ENCODE measurements at regions not wholly inside any gene's neighbourhood (a gene's known extent, or its start where the extent isn't known, plus 50 kb on each side); places are given as distances from the start of the nearest gene placed in this dataset.
"Not testable (repeated sequence)": the region's sequence is repeated elsewhere in the genome, so short reads cannot be mapped to it uniquely, and the experiment has no call there.

DNA sequence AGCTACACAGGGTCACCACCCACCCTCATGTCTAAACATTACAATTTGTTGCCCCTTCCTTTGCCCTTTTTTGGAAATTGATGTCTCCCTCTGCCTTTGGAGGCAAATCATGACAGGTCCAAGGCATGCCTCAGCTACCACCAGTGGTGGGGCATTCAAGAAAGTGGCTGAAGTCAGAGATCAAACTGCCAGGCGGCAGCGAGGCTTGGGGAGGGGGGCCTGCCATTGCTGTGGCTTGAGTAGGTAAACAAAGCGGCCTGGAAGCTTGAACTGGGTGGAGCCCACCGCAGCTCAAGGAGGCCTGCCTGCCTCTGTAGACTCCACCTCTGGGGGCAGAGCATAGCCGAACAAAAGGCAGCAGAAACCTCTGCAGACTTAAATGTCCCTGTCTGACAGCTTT is 152.0 kb upstream of the ATP2B2 start:
- not testable (repeated sequence) for DNase-seq (ENCODE audit: low read depth, low spot score)

DNA sequence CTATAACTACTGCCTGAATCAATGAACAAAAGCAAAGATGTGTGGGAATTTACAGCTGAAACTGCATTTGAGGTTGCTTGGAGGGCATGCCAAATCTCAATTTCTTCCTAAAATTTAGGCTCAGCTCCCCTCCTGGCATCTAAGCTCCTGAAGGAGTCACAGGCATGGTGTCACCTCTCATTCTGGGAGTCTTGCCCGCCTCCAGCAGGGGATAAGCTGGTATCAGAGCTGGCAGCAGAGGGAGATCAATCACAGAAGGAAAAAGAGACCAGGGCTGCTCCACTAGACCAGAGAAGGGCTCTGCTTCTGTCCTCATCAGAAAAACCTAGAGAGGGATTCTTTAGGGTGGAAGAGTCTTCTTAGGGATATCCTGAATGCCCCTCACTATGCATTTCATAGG is 150.4 kb upstream of the SLC6A11 start:
- no peak for DNase-seq (ENCODE audit: low read depth, low spot score)

DNA sequence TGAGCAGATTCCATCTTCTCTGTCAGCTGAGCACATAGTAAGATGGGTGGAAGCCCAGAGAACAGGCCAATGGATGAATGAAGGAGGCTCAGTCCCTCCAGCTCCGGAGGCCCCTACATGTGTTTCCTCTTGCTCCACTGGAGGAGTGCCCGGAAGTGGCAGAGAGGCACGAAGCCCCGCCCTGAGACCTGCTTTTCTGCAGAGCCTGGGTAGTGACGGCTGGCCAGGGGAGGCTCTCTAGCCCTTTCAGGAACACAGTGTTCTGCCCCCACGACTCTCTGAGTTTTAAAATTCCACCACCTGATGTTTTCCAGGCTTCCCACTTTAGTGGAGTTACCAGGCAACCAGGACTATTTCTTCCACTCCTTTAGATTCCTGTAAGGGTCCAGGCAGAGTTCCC is 149.4 kb upstream of the SLC6A11 start:
- no peak for DNase-seq (ENCODE audit: low read depth, low spot score)

DNA sequence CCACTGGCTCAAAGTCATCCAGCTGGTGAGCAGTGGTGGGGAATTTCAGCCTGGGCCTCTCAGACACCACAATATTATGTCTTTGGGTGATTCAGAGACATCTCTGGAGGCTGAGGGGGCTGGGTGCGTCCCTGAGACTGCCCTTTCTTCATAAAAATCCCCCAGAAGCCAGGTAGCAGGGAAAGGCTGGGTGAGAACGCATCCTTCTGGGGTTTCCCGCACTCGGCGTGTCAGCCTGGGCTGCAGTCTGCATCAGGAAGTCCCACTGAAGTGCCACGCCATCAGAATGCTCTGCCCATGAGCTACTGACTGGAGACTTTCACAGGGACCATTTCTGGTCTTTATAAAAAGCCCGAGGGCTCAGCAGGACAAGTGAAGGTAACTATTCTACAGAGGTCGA is 148.8 kb upstream of the SLC6A11 start:
- no peak for DNase-seq (ENCODE audit: low read depth, low spot score)

DNA sequence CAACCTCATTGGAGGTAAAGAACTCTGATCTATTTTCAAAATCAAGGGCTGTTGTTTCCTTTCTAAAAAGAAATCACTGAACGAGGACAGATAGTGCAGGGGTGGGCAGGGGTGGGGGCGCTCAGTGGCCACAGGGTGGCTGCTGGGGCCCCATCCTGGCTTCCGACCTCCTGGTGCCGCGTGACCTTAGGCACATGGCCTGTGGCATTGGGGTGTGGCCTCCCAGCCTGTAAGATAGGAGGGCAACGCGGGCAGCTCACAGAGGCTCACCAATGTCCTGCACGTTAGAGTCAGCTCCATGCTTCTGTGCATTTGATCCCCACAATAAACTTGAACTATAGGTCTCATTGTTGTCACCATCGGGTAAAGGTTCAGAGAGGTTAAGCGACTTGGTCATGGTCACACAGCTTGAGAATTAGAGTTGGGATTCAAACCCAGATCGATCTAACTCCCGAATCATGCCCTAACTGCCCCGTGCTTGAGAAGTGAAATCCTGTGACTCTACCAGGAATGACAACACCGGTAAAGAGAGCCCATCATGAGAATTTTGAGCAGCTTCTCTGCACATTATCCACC is 148.0 kb upstream of the SLC6A11 start:
- no peak for DNase-seq (ENCODE audit: low read depth, low spot score)

DNA sequence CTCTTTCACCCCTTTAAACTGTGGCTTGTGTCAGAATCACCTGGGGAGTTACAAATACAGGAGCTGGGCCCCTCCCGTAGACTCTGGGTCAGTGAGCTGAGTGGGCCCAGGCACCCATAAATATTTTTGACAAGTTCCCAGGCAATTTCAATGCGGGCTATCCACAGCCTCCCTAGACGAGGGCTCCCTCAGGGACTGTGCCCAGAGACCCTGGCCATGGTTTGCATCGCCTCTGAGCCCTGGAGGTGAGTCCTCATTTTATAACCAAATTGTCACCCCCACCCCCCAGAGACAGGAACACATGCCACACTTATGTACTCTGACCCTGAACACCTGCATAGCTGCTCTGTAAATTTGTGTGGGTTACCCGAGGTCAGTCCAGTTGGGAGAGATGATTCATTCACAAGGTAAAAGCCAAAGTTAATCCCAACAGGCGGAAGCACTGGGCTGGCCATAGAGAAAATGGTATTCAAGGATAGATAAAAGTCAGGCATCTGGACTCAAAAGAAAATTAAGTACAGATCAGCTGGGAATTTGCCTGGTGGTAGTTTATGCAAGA is 146.5 kb upstream of the SLC6A11 start:
- DNase-seq (ENCODE audit: low read depth, low spot score), result no peak

DNA sequence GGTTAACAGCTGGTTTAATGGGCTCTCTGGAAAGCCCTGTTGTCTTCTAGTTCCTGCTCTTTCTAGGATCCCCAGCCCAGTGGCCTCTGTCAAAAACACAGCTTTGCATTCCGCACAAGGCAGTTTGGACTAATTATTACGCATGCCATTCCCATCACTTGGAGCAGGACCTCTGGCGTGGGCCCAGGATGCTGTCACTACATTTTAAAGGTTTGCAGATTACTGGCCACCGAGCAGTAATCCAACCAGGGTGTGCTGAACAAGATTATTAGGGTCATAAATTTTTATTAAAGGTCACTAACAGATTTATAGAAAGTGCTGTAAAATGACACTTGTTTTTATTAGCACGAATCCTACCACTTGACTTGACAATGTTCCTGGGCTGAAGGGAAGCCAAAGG is 143.6 kb upstream of the SLC6A11 start:
- peak; percentile 53 for DNase-seq (ENCODE audit: low read depth, low spot score)

DNA sequence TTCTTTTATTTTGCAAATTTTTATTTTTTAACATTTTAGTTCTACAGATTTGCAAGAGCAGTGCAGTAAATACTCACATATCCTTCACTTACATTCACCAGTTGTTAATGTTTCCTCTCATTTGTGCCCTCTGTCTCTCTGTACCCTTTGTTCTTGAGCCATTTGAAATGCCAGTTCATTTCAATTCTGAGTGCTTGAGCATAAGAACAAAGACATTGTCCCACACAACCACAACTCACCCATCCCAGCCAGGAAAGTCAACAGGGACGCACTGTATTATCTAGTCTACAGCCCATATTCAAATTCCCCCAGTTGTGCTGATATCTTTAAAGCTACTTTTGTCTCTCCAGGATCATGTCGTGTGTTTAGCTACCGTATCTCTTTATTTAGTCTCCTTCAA is 141.4 kb upstream of the SLC6A11 start:
- DNase-seq (ENCODE audit: low read depth, low spot score), result no peak

DNA sequence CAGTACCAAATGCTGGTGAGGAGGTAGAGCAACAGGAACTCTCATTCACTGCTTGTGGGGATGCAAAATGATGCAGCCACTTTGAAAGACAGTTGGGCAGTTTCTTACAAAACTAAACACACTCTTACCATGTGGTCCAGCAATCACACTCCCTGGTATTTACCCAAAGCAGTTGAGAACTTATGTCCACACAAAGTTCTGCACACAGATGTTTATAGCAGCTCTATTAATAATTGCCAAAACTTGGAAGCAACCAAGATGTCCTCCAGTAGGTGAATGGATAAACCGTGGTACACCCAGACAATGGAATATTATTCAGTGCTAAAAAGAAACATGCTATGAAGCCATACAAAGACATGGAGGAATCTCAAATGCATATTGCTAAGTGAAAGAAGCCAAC is 139.1 kb upstream of the SLC6A11 start:
- no peak for DNase-seq (ENCODE audit: low read depth, low spot score)

DNA sequence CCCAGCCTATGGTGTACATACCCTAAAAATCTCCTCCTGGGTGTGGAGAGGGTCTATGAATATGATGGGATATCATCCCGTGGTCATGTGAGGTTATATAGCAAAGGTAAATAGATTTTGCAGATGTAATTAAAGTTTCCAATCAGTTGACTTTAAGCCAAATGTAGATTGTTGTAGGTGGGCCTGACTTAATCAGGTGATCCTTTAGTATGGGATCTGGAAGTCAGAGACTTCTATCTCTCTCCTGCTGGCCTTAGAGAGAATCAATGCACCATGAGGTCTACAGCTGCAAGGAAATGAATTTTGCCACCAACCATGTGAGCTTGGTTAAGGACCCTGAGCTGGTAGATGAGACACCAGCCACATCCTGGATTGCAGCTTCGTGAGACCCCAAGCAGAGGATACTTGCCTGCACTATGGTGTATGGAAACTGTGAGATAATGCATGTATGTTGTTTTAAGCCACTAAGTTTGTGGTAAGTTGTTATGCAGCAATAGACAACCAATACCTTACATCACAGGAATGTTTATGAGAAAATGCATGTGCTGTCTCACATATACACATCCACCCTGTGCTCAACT is 137.1 kb upstream of the SLC6A11 start:
- DNase-seq (ENCODE audit: low read depth, low spot score), result no peak

DNA sequence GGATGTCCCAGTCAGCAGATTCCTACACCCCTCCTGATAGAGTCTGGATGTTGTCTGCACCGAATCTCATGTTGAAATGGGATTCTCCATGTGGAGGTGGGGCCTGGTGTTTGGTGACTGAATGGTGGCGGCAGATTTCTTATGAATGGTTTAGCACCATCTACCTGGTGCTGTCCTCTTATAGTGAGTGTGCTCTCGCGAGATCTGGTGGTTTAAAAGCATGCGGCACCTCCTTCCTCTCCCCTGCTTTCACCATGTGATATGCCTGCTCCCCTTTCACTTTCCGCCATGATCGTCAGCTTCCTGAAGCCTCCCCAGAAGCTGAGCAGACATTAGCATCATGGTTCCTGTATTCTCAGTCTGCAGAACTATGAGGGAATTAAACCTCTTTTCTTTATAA is 135.2 kb upstream of the SLC6A11 start:
- no peak for DNase-seq (ENCODE audit: low read depth, low spot score)

DNA sequence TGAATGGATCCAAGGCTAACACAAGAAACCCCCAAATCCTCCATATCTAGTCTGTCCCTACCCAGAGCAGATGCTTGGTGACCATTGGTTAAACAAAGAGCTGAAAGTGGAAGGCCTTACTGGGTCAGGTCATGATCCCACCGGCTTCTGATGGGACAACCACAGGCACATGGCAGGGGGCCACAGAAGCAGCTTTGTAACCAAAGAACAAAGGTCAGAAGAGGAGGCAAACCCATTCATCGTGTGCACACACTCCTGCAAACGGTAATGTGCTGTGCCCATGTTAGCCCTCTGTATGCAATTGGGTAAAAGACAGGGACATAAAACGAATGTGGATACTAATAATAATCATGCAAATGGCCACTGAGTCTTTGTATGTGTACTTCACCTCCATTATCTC is 133.3 kb upstream of the SLC6A11 start:
- DNase-seq (ENCODE audit: low read depth, low spot score), result no peak

DNA sequence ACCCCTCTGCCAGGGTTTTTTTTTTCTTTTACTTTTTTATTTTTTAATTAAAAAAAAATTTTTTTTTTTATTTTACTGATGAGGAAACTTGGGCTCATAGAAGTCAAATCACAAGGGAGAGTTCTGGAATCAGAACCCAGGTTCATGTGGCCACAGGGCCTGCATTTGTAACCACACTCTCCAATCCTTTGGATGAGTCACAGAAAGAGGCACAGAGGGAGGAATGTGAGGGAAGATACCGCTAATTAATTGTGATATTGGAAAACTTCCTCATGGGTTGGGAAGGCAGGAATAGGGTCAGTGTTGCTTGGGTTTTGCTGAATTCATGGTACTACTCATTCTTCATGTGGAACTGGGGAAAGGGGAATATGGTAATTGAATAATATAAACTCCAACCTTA is 132.9 kb upstream of the SLC6A11 start:
- DNase-seq (ENCODE audit: low read depth, low spot score), result peak; percentile 23

DNA sequence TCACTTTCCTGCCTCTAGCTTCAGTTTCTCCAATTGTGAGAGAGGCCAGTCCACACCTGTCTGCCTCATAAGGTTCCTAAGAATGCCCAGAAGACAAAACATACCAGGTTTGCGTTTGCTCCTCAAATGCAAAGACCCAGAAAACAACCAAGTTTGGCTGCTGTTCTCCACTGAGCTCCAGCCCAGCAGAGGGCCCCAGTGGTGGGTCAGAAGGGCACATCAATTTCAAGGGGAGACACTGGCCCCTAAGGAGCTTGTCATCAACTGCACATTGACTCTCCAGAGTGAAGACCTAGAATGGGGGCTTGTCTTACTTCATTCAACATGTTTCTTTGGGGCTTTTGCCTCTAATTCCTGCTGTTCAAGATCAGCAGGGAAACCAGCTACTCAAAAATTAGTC is 127.9 kb upstream of the SLC6A11 start:
- no peak for DNase-seq (ENCODE audit: low read depth, low spot score)

DNA sequence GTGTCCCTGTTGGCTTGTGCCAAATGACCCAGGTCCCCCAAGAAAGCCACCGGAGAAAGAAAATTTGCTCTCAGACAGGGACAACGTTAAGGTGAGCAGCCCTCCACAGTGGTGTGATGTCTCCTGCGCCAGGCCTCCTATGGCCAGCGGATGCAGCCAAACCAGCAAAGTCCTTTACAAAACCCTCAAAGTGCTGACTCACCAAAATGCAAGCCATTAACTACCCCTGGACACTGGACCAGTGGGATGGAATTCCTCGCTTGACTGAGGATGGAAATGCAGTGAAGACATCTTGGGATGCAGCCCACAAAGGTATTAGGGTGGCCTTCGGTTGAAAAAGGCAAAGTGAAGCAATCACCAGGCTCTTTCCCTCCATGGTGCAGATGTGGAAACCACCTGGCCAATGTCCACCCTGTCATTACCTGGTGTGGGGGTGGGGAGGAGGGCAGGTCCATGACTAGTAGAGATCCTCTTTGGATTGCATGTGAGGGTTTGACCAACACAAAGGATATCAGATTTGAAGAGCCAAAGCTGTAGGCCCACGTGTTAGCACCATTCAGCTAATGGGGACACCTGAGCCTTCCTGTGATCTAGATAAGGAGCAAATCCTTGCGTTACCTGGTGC is 127.4 kb upstream of the SLC6A11 start:
- DNase-seq (ENCODE audit: low read depth, low spot score), result no peak

DNA sequence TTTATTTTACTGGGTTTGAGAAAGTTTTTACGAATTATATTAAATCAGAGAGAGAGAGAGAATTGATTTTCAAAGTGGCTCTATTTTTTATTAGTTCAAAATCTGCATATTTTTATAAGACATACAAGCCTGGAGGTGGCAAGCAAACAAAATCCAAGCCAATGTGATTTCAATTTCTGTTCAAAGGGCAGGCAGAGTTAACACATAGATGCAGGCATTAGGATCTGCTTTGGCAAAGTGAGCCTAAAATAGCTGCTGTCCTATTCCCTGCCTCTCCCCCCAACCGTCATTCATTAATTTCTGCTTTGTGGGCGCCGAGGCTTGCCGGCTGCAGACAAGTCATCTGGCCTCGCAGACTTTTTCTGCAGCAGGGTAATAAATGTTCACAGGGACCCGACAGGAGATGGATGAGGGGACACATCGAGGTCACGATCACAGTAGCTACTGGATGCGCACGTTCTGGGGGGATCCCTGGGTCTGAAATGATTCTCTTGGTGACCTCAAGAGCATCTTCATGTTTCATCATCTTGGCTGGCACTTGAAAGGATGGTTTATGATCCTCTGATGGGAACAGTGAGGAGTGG is 123.9 kb upstream of the SLC6A11 start:
- DNase-seq (ENCODE audit: low read depth, low spot score), result no peak

DNA sequence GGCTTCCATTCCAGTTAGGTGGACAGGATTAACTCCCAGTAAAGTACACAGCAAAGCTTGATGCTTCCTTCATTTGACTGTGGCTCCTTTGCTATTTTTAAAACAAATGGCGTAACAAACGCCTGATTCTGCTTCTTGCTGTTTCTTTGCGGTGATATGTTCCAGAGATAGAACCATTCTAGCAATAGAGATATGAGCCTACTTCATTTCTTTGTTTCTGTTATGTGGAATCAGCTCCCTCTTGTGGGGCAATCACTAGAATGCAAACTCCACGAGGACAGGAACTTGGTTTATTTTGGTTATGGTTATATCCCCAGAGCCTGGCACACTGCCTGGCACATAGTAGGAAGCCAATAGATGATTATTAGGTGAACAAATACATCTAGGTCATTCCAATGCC is 122.6 kb upstream of the SLC6A11 start:
- peak; percentile 19 for DNase-seq (ENCODE audit: low read depth, low spot score)

DNA sequence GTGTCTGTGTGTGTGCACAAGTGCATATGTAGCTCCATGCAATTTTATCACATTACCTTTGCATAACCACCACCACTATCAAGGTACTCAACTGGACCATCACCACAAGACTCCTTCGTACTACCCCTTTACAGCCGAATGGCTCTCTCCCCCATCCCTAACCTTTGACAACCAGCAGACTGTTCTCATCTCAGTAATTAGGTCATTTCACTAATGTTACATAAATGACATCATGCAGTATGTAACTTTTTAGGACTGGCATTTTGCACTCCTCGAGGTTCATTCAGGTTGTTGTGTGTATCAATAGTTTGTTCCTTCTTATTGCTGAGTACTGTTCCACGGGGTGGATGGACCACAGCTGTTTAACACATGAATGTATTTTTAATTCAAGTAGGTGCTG is 121.8 kb upstream of the SLC6A11 start:
- no peak for DNase-seq (ENCODE audit: low read depth, low spot score)

DNA sequence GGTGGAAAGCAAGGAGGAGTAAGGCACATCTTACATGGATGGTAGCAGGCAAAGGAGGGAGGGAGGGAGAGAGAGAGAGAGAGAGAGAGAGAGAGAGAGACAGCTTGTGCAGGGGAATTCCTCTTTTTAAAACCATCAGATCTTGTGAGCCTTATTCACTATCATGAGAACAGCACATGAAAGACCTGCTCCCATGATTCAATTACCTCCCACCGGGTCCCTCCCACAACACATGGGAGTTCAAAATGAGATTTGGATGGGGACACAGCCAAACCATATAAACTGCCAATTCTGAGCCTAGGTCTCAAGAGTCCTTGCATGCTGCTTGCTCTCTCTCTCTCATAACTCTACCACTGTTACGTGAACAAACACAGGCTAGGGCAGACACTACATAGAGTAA is 120.8 kb upstream of the SLC6A11 start:
- DNase-seq (ENCODE audit: low read depth, low spot score), result not testable (repeated sequence)

DNA sequence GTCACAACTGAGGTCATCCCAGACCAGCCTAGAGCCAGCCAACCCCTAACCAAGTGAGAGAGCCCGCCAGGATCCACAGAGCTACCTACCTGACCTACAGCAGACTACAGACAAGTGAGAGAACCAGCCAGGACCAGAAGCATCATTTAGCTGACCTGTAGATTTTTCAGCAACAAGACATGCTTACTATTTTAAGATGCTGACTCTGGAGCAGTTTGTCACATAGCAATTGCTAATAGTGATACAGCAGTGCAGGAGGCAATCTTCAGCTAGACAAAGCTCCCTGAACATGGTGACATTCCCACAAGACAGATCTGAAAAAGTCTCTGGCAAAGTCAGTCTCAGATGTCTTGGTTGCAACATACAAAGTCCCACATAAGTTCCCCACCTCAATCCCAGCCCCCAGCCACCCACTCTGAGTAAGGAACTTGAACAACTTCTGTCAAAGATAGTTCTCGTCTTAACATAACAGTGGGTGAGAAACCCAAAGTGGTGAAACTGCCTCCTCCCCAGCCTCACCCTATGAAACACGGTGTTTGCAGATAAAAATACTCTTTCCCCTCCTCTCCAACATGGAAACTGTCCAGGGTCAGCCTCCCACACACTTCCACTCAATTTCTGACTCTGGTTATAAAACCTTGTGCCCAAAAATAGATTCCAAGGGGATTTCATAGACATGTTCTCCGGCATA is 120.3 kb upstream of the SLC6A11 start:
- no peak for DNase-seq (ENCODE audit: low read depth, low spot score)

DNA sequence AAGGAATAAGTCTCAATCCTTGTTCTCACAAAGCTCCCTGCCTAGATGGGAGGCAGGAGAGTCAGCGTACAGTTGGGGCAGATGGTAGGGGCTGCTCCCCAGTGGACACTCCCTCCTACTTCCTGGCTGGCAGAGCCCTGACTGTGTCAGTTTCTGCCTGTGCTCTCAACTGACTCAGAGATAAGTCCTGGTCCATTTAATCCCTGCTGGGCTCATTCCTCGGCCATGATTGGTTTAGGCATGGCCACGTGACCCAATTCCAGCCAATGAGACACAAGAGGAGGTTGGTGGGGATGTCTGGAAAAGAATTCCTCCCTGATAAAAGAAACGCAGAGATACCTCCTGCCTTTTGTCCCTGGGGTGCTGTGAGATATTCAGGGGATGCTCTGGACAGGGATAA is 118.1 kb upstream of the SLC6A11 start:
- DNase-seq (ENCODE audit: low read depth, low spot score), result no peak

DNA sequence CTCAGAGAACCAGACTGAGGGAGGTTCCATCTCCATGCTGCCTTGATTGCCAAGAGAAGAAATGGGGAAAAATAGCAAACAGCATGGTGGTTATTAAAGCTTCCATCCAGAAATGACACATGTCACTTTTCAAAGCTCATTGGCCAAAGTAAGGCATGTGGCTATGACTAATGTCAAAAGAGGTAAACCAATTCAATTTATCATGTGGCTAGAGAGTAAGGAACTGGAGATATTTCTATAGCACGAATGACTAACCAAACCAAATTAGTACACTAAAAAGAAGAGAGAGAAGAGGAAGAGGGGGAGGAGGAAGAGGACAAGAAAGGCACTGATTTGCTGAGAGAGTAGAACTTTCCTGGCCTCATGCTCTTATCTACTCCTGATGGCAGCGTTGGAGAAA is 115.2 kb upstream of the SLC6A11 start:
- DNase-seq (ENCODE audit: low read depth, low spot score), result no peak

Measured in astrocyte of the hippocampus (primary cell).